ENCODE measurements at regions not wholly inside any gene's neighbourhood (a gene's known extent, or its start where the extent isn't known, plus 50 kb on each side); places are given as distances from the start of the nearest gene placed in this dataset.

GRCh38 chr5:106321242-106321641, 1349.5 kb downstream of the EFNA5 start:
- ATAC-seq, result no peak
- TF ChIP-seq PATZ1 (CRISPR knock-in tag; IDR thresholded peaks at IDR 0.05; ENCODE audit: borderline replicate concordance), result no peak
- no peak for TF ChIP-seq GLIS3 (CRISPR knock-in tag; IDR thresholded peaks at IDR 0.05)
- TF ChIP-seq RARB (CRISPR knock-in tag; IDR thresholded peaks at IDR 0.05), result no peak
- no peak for TF ChIP-seq TSHZ2 (CRISPR knock-in tag; IDR thresholded peaks at IDR 0.05)
- TF ChIP-seq PPARA (CRISPR knock-in tag; IDR thresholded peaks at IDR 0.05; ENCODE audit: borderline replicate concordance), result no peak
- TF ChIP-seq ZNF565 (CRISPR knock-in tag; conservative IDR thresholded peaks at IDR 0.05; ENCODE audit: low read depth), result no peak
- no peak for TF ChIP-seq TOX (CRISPR knock-in tag; IDR thresholded peaks at IDR 0.05; ENCODE audit: borderline replicate concordance)
- TF ChIP-seq ZFP30 (CRISPR knock-in tag; IDR thresholded peaks at IDR 0.05), result no peak
- no peak for TF ChIP-seq ZNF70 (CRISPR knock-in tag; IDR thresholded peaks at IDR 0.05)
- TF ChIP-seq CSDC2 (CRISPR knock-in tag; IDR thresholded peaks at IDR 0.05), result no peak

DNA sequence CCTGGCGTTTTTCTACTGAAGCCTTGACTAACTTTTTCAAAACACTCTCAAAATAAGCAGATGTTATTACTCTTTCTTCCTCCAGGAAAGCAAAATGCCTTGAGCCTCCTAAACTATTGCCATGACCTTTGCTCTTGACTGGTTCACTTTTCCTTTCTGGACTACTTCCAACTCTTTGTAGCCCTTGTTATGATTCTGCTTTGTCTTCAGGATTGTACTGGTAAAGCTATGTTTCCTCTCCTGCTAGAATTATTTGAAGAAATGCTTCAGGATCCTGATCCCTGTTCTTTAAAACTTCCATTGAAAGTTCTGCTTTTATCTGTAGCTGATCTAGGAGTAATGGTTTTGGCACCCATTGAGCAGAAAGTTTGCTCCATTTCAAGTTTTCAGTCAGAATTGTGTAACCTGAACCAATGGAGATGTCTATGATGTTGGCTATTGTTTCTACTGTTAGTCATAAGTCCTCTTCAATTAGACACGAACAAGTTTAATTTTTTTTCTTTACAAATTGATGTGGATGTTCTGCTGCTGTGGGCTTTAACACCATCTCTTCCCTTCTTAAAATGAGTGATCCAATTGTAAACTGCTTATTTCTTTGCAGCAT, 1356.4 kb downstream of the EFNA5 start:
- no peak for ATAC-seq
- TF ChIP-seq ZFP3 (CRISPR knock-in tag; IDR thresholded peaks at IDR 0.05) (no peak), TCF4 (CRISPR knock-in tag; IDR thresholded peaks at IDR 0.05; ENCODE audit: borderline replicate concordance) (no peak), TSHZ2 (CRISPR knock-in tag; IDR thresholded peaks at IDR 0.05) (no peak), CSDC2 (CRISPR knock-in tag; IDR thresholded peaks at IDR 0.05) (no peak), SNAI2 (CRISPR knock-in tag; IDR thresholded peaks at IDR 0.05) (no peak), ZNF70 (CRISPR knock-in tag; IDR thresholded peaks at IDR 0.05) (no peak), ZFP30 (CRISPR knock-in tag; IDR thresholded peaks at IDR 0.05) (no peak), PPARA (CRISPR knock-in tag; IDR thresholded peaks at IDR 0.05; ENCODE audit: borderline replicate concordance) (no peak), ARNTL (CRISPR knock-in tag; IDR thresholded peaks at IDR 0.05; ENCODE audit: borderline replicate concordance, low read depth) (no peak), BACH2 (CRISPR knock-in tag; IDR thresholded peaks at IDR 0.05; ENCODE audit: borderline replicate concordance) (no peak), ZC3H10 (CRISPR knock-in tag; IDR thresholded peaks at IDR 0.05) (no peak), ESRRG (CRISPR knock-in tag; IDR thresholded peaks at IDR 0.05) (no peak), RARB (CRISPR knock-in tag; IDR thresholded peaks at IDR 0.05) (no peak)

- TF ChIP-seq ISL1 (CRISPR knock-in tag; IDR thresholded peaks at IDR 0.05) (peak; percentile 36), ZNF8 (CRISPR knock-in tag; IDR thresholded peaks at IDR 0.05) (no peak), POU6F1 (CRISPR knock-in tag; IDR thresholded peaks at IDR 0.05; ENCODE audit: borderline replicate concordance, low read depth) (0 out of 2 replicates have a peak, but pooled peaks have one; percentile 39)
These were observed 1358.4 kb downstream of the EFNA5 start for GRCh38 chr5:106312360-106312759.

More at GRCh38 chr5:106312360-106312759, 1358.4 kb downstream of the EFNA5 start:
- ATAC-seq, result peak; percentile 97
